HS-27A (cell line): ENCODE measurements at regions not wholly inside any gene's neighbourhood (a gene's known extent, or its start where the extent isn't known, plus 50 kb on each side); places are given as distances from the start of the nearest gene placed in this dataset.

Experiments used
- DNase-seq: peaks from one replicate; pipeline ENCODE4 v3.0.0-alpha.2; 2012; ENCODE audit warnings: low read depth, missing footprints

- DNase-seq: no peak
These were observed 240.8 kb downstream of the BRD1 start for GRCh38 chr22:49586873-49587272.

- no peak for DNase-seq
These were observed 241.4 kb downstream of the BRD1 start for GRCh38 chr22:49586244-49586748.

- DNase-seq: no peak
These were observed 242.0 kb downstream of the BRD1 start for GRCh38 chr22:49585461-49586243.

- DNase-seq: no peak
These were observed 243.7 kb downstream of the BRD1 start for GRCh38 chr22:49583886-49584505.

GRCh38 chr22:49583341-49583740 is 244.3 kb downstream of the BRD1 start:
- DNase-seq: no peak

- DNase-seq: no peak
These were observed 245.0 kb downstream of the BRD1 start for GRCh38 chr22:49582678-49583077.

GRCh38 chr22:49582181-49582580 is 245.5 kb downstream of the BRD1 start:
- no peak for DNase-seq

- DNase-seq: no peak
These were observed 247.6 kb downstream of the BRD1 start for GRCh38 chr22:49580024-49580423.

- DNase-seq: no peak
These were observed 250.3 kb downstream of the BRD1 start for GRCh38 chr22:49577168-49578060.

GRCh38 chr22:49576241-49577141 is 251.2 kb downstream of the BRD1 start:
- DNase-seq: no peak

- no peak for DNase-seq
These were observed 252.0 kb downstream of the BRD1 start for GRCh38 chr22:49575703-49576081.

- no peak for DNase-seq
These were observed 252.6 kb downstream of the BRD1 start for GRCh38 chr22:49574881-49575702.

- DNase-seq: no peak
These were observed 253.3 kb downstream of the BRD1 start for GRCh38 chr22:49574205-49574880.

- DNase-seq: no peak
These were observed 254.4 kb downstream of the BRD1 start for GRCh38 chr22:49573109-49573765.

GRCh38 chr22:49571326-49571725 is 256.3 kb downstream of the BRD1 start:
- DNase-seq: no peak

- DNase-seq: no peak
These were observed 257.4 kb downstream of the BRD1 start for GRCh38 chr22:49570032-49570848.

GRCh38 chr22:49569286-49570031 is 258.2 kb downstream of the BRD1 start:
- no peak for DNase-seq

GRCh38 chr22:49568751-49569285 is 258.9 kb downstream of the BRD1 start:
- no peak for DNase-seq
